H1 (cell line): ENCODE measurements at regions not wholly inside any gene's neighbourhood (a gene's known extent, or its start where the extent isn't known, plus 50 kb on each side); places are given as distances from the start of the nearest gene placed in this dataset.
A peak's percentile ranks its signal among the peaks of the same experiment; 100 is the strongest.

Experiments used
- CTCF ChIA-PET: fragments of 300-600 bp; sonication (Branson Sonifier 250); formaldehyde crosslinking; loops from one replicate; lab custom pipeline; 2021; ENCODE audit not compliant: partially characterized antibody; lab: Charles Lee
- POLR2A ChIA-PET: fragments of 300-600 bp; sonication (Branson Sonifier 250); formaldehyde crosslinking; loops from one replicate; lab custom pipeline; 2021; ENCODE audit warnings: inconsistent platforms; ENCODE audit not compliant: partially characterized antibody; lab: Charles Lee
- DNase-seq, 2 experiments: peaks; one replicate each; pipeline versions ENCODE4 v3.0.0 to v3.0.0-alpha.2; 2010 to 2022; ENCODE audit warnings: low spot score in 2 of 2, low read depth in 1 of 2, mixed read lengths in 1 of 2
- FAIRE-seq: peaks from 2 replicates; lab custom pipeline; 2011; peaks lifted over from hg19 to GRCh38; lab: Jason Lieb, UNC
- H2AFZ ChIP-seq: 2 replicates; pipeline ENCODE4 v1.8.1; 2012; ENCODE audit warnings: low read length, inconsistent platforms
- H2AK5ac ChIP-seq: 2 replicates; pipeline ENCODE4 v1.6.1; 2013; ENCODE audit warnings: low read depth, low read length
- H2BK120ac ChIP-seq: replicated peaks from 2 replicates; pipeline ENCODE3; 2013; ENCODE audit warnings: low read depth, low read length, inconsistent platforms
- H2BK12ac ChIP-seq: 2 replicates; pipeline ENCODE4 v1.6.1; 2013; ENCODE audit warnings: low read depth, low read length
- H2BK15ac ChIP-seq: 2 replicates; pipeline ENCODE4 v1.6.1; 2013; ENCODE audit warnings: low read length
- H2BK20ac ChIP-seq: 2 replicates; pipeline ENCODE4 v1.6.1; 2013; ENCODE audit warnings: low read length
- H2BK5ac ChIP-seq: 2 replicates; pipeline ENCODE4 v1.6.1; 2013; ENCODE audit warnings: low read depth, low read length
- H3K14ac ChIP-seq: 2 replicates; pipeline ENCODE4 v1.6.1; 2013; ENCODE audit warnings: inconsistent platforms; ENCODE audit not compliant: insufficient read length
- H3K18ac ChIP-seq: 2 replicates; pipeline ENCODE4 v1.6.1; 2013; ENCODE audit warnings: low read length; ENCODE audit errors: extremely low read depth
- H3K23ac ChIP-seq: 2 replicates; pipeline ENCODE4 v1.6.1; 2013; ENCODE audit warnings: inconsistent platforms; ENCODE audit not compliant: insufficient read length
- H3K23me2 ChIP-seq: 2 replicates; pipeline ENCODE4 v1.6.1; 2013; ENCODE audit warnings: low read depth, low read length
- H3K27ac ChIP-seq: 2 replicates; pipeline ENCODE4 v1.6.1; 2011; ENCODE audit warnings: low read depth, low read length, inconsistent platforms
- H3K27me3 ChIP-seq, 4 experiments: replicated peaks in 1 of 4; 1 replicate in 1 of 4; 2 replicates in 3 of 4; pipeline versions ENCODE4 v1.6.1 to v1.8.1; 2011 to 2013; ENCODE audit warnings: low read length in 3 of 4, mild to moderate bottlenecking in 3 of 4, inconsistent platforms in 2 of 4, mixed read lengths in 2 of 4, moderate library complexity in 1 of 4; ENCODE audit not compliant: control insufficient read depth in 3 of 4, insufficient read depth in 3 of 4; ENCODE audit errors: extremely low read depth in 1 of 4
- H3K36me3 ChIP-seq, 4 experiments: 2 replicates each; pipeline versions ENCODE4 v1.6.1 to v1.8.1; 2011 to 2013; ENCODE audit warnings: mild to moderate bottlenecking in 4 of 4, low read length in 3 of 4, moderate library complexity in 2 of 4, control low read depth in 1 of 4, inconsistent platforms in 1 of 4; ENCODE audit not compliant: insufficient read depth in 4 of 4, control insufficient read depth in 2 of 4
- H3K4ac ChIP-seq: replicated peaks from 2 replicates; pipeline ENCODE3; 2013; ENCODE audit warnings: low read length, low read depth, mixed read lengths, inconsistent platforms; ENCODE audit not compliant: insufficient read length
- H3K4me1 ChIP-seq, 4 experiments: replicated peaks in 1 of 4; 1 replicate in 1 of 4; 2 replicates in 3 of 4; pipeline versions ENCODE4 v1.6.1 to v1.8.1; 2011 to 2013; ENCODE audit warnings: low read length in 3 of 4, inconsistent platforms in 2 of 4, mixed read lengths in 1 of 4; ENCODE audit not compliant: insufficient read depth in 4 of 4, control insufficient read depth in 3 of 4
- H3K4me2 ChIP-seq, 2 experiments: 2 replicates each; pipeline versions ENCODE4 v1.6.1 to v1.8.1; 2011 to 2013; ENCODE audit warnings: low read depth in 2 of 2, low read length in 2 of 2, control low read depth in 1 of 2, inconsistent platforms in 1 of 2, mild to moderate bottlenecking in 1 of 2; ENCODE audit not compliant: insufficient read depth in 1 of 2
- H3K4me3 ChIP-seq, 4 experiments: fragments of 200-600, 300-600 bp in 1 of 4; sonication (generic), shearing (Covaris generic), sonication (Bioruptor Twin) in 1 of 4; 2 replicates each; pipeline versions ENCODE4 v1.5.1 to v1.8.1; 2011 to 2016; ENCODE audit warnings: low read length in 4 of 4, low read depth in 3 of 4, control low read depth in 2 of 4, inconsistent platforms in 2 of 4, mild to moderate bottlenecking in 2 of 4, mixed read lengths in 1 of 4, moderate library complexity in 1 of 4; ENCODE audit not compliant: insufficient read depth in 2 of 4; ENCODE audit errors: extremely low read depth in 1 of 4
- H3K56ac ChIP-seq: replicated peaks from 2 replicates; pipeline ENCODE3; 2013; ENCODE audit warnings: low read depth, mild to moderate bottlenecking, mixed read lengths, low read length, inconsistent platforms; ENCODE audit not compliant: insufficient read length
- H3K79me1 ChIP-seq: 2 replicates; pipeline ENCODE4 v1.6.1; 2013; ENCODE audit warnings: low read depth, low read length, control low read depth
- H3K79me2 ChIP-seq, 2 experiments: 2 replicates each; pipeline versions ENCODE4 v1.6.1 to v1.8.1; 2012 to 2013; ENCODE audit warnings: low read length in 2 of 2, mild to moderate bottlenecking in 2 of 2, inconsistent platforms in 1 of 2; ENCODE audit not compliant: insufficient read depth in 2 of 2, control insufficient read depth in 1 of 2
- H3K9ac ChIP-seq, 4 experiments: replicated peaks in 1 of 4; 1 replicate in 1 of 4; 2 replicates in 3 of 4; pipeline versions ENCODE4 v1.6.1 to v1.8.1; 2011 to 2013; ENCODE audit warnings: low read depth in 3 of 4, low read length in 3 of 4, control low read depth in 2 of 4, mild to moderate bottlenecking in 2 of 4, moderate library complexity in 2 of 4, inconsistent platforms in 1 of 4; ENCODE audit errors: extremely low read depth in 1 of 4
- H3K9me3 ChIP-seq, 2 experiments: 2 replicates each; pipeline versions ENCODE4 v1.6.1 to v1.8.1; 2012 to 2013; ENCODE audit warnings: mild to moderate bottlenecking in 2 of 2, moderate library complexity in 2 of 2, control low read depth in 1 of 2, inconsistent platforms in 1 of 2, low read depth in 1 of 2, low read length in 1 of 2, mixed read lengths in 1 of 2; ENCODE audit not compliant: insufficient read depth in 2 of 2
- H4K20me1 ChIP-seq, 2 experiments: replicated peaks in 1 of 2; 2 replicates each; pipeline versions ENCODE3 to v1.8.1; 2011 to 2013; ENCODE audit warnings: inconsistent platforms in 2 of 2, low read length in 2 of 2, mild to moderate bottlenecking in 1 of 2; ENCODE audit not compliant: insufficient read depth in 2 of 2, control insufficient read depth in 1 of 2
- H4K5ac ChIP-seq: 2 replicates; pipeline ENCODE4 v1.6.1; 2013; ENCODE audit warnings: low read length, low read depth, mixed read lengths, inconsistent platforms; ENCODE audit not compliant: insufficient read length
- H4K8ac ChIP-seq: 2 replicates; pipeline ENCODE4 v1.8.0; 2013; ENCODE audit warnings: mild to moderate bottlenecking, moderate library complexity, low read length, inconsistent platforms; ENCODE audit not compliant: insufficient read depth; ENCODE audit errors: extremely low read depth
- H4K91ac ChIP-seq: replicated peaks from 2 replicates; pipeline ENCODE3; 2013; ENCODE audit warnings: low read length, mixed read lengths, inconsistent platforms; ENCODE audit not compliant: insufficient read length
- CBX8 ChIP-seq: fragments of 300-800, 300-1000 bp; sonication (generic); IDR thresholded peaks from 2 replicates; pipeline ENCODE4 v1.7.1; 2016; ENCODE audit warnings: low read depth, low read length, borderline replicate concordance
- CEBPB ChIP-seq: IDR thresholded peaks from 2 replicates; pipeline ENCODE4 v1.6.1; 2012; ENCODE audit warnings: low read depth, low read length
- E2F6 ChIP-seq: IDR thresholded peaks from 2 replicates; pipeline ENCODE4 v1.6.1; 2012; ENCODE audit warnings: inconsistent platforms
- EGR1 ChIP-seq: IDR thresholded peaks from 2 replicates; pipeline ENCODE4 v1.6.1; 2011; ENCODE audit warnings: low read depth, low read length, borderline replicate concordance
- FOSL1 ChIP-seq: IDR thresholded peaks from 2 replicates; pipeline ENCODE4 v1.6.1; 2011; ENCODE audit warnings: mild to moderate bottlenecking, low read depth, low read length, moderate library complexity; ENCODE audit not compliant: insufficient read depth
- HDAC2 ChIP-seq, 2 experiments: fragments of 300-600 bp in 1 of 2; sonication (generic) in 1 of 2; IDR thresholded peaks; 2 replicates each; pipeline ENCODE4 v1.6.1; 2011 to 2012; ENCODE audit warnings: low read depth in 2 of 2, low read length in 2 of 2, mild to moderate bottlenecking in 2 of 2, moderate library complexity in 2 of 2, borderline replicate concordance in 1 of 2, inconsistent platforms in 1 of 2
- JUN ChIP-seq: IDR thresholded peaks from 2 replicates; pipeline ENCODE4 v1.6.1; 2011; ENCODE audit warnings: low read depth, mild to moderate bottlenecking, improper control_type of control experiment, low read length
- KDM4A ChIP-seq: IDR thresholded peaks from one replicate; pipeline ENCODE4 v1.7.1; 2012; ENCODE audit warnings: low read depth, mild to moderate bottlenecking, moderate library complexity, low read length, inconsistent platforms; ENCODE audit not compliant: severe bottlenecking
- MAX ChIP-seq: IDR thresholded peaks from 2 replicates; pipeline ENCODE4 v1.6.1; 2012; ENCODE audit warnings: inconsistent platforms
- SIN3A ChIP-seq, 2 experiments: IDR thresholded peaks in 1 of 2; conservative IDR thresholded peaks in 1 of 2; 2 replicates each; pipeline ENCODE4 v1.6.1; 2011 to 2012; ENCODE audit warnings: low read length in 2 of 2, improper control_type of control experiment in 1 of 2, low read depth in 1 of 2, mild to moderate bottlenecking in 1 of 2
- TBP ChIP-seq: IDR thresholded peaks from 2 replicates; pipeline ENCODE4 v1.6.1; 2011; ENCODE audit warnings: low read depth, low read length, improper control_type of control experiment
- ZNF274 ChIP-seq: IDR thresholded peaks from 2 replicates; pipeline ENCODE4 v1.7.0; 2012; ENCODE audit warnings: low read length, borderline replicate concordance; ENCODE audit errors: extremely low read depth
- WGBS, 2 experiments: shearing (Covaris generic) in 1 of 2; methylation state at CpG; one replicate each; pipeline versions ENCODE4 v1.1.6 to v1.1.7; 2013 to 2015; ENCODE audit warnings: low lambda C conversion rate in 2 of 2, mixed read lengths in 2 of 2, inconsistent platforms in 1 of 2, low coverage in 1 of 2, missing lambda C conversion rate in 1 of 2; ENCODE audit not compliant: insufficient replicate concordance in 2 of 2, insufficient coverage in 1 of 2, insufficient read length in 1 of 2; ENCODE audit errors: extremely low coverage in 1 of 2, missing lambda C conversion rate in 1 of 2; 5-methylcytosine and 5-hydroxymethylcytosine counted together

- Histone ChIP-seq H2BK12ac (no peak overlapping the region), H3K18ac (no peak overlapping the region), H3K4me1 (no peaks in the 10 kb centered on the region), H3K14ac (no peak overlapping the region), H3K9me3 (no peaks in the 10 kb centered on the region), H3K9ac (no peak overlapping the region), H3K79me1 (no peaks in the 10 kb centered on the region), H3K4me3 (no peak overlapping the region), H3K23me2 (no peaks in the 10 kb centered on the region), H4K20me1 (peaks cover 0 to 1% of the 10 kb centered on the region in 2 experiments), H2AFZ (peak overlapping the region; percentile 81), H2BK15ac (no peak overlapping the region), H2BK120ac (no peak overlapping the region), H2BK5ac (no peak overlapping the region), H3K23ac (no peak overlapping the region), H4K5ac (no peak overlapping the region), H3K27me3 (peaks cover 0 to 4% (median 2%) of the 10 kb centered on the region in 4 experiments; a peak in 5 of 7 replicates), H4K91ac (no peak overlapping the region), H2AK5ac (no peak overlapping the region), H3K56ac (no peak overlapping the region), H3K79me2 (no peaks in the 10 kb centered on the region), H3K4me2 (no peak overlapping the region), H3K36me3 (no peaks in the 10 kb centered on the region), H4K8ac (no peak overlapping the region), H2BK20ac (no peak overlapping the region), H3K27ac (no peak overlapping the region), H3K4ac (no peak overlapping the region)
- POLR2A ChIA-PET, result no interaction called here
- FAIRE-seq, result no peak
- no peak for DNase-seq
- CTCF ChIA-PET, result interaction anchor here (0.7 to 2.4 kb wide), 2 partner anchors 15 to 48 kb away, joined by 3 to 9 read pairs; no protein-coding TSS in a partner anchor
- WGBS, 2 experiments, result 85% methylated on average over 7 of the region's 7 CpGs; no CpG with 5 or more reads in 1 of the 2 experiments
- TF ChIP-seq JUN (no peak), ZNF274 (no peak), CBX8 (no peak), HDAC2 (IDR thresholded peaks at IDR 0.05; ENCODE audit: borderline replicate concordance in 1 of 2, low read depth in 2 of 2, low read length in 2 of 2) (no peak), KDM4A (no peak), TBP (no peak), CEBPB (no peak), E2F6 (no peak), FOSL1 (no peak), EGR1 (no peak), SIN3A (conservative IDR thresholded peaks at IDR 0.05 in 1 of 2, IDR thresholded peaks at IDR 0.05 in 1 of 2; ENCODE audit: low read depth in 1 of 2, low read length in 2 of 2) (no peak), MAX (no peak)
These were observed 373.0 kb upstream of the ESRRG start for GRCh38 chr1:217096200-217096599.
